ENCODE measurements at regions not wholly inside any gene's neighbourhood (a gene's known extent, or its start where the extent isn't known, plus 50 kb on each side); places are given as distances from the start of the nearest gene placed in this dataset.

DNA sequence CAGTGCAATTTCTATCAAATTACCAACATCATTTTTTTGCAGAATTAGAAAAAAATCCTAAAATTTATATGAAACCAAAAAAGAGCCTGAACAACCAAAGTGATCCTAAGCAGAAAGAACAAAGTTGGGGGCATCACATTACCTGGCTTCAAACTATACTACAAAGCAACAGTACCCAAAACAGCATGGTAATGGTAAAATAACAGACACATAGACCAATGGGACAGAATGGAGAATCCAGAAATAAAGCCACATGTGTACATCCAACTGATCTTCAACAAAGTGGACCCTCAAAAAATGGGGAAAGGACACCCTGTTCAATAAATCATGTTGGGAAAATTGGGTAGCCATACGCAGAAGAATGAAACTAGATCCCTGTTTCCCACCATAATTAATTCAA is 245.7 kb upstream of the CTAGE1 start:
- Mint-ChIP-seq H3K27ac (no peak overlapping the region), H3K4me3 (no peak overlapping the region), H3K9me3 (peaks cover 23% of the 10 kb centered on the region), H3K4me1 (ENCODE audit: low read depth) (no peaks in the 10 kb centered on the region), H3K36me3 (ENCODE audit: low read depth) (no peaks in the 10 kb centered on the region), H3K27me3 (ENCODE audit: low read depth) (no peaks in the 10 kb centered on the region)

DNA sequence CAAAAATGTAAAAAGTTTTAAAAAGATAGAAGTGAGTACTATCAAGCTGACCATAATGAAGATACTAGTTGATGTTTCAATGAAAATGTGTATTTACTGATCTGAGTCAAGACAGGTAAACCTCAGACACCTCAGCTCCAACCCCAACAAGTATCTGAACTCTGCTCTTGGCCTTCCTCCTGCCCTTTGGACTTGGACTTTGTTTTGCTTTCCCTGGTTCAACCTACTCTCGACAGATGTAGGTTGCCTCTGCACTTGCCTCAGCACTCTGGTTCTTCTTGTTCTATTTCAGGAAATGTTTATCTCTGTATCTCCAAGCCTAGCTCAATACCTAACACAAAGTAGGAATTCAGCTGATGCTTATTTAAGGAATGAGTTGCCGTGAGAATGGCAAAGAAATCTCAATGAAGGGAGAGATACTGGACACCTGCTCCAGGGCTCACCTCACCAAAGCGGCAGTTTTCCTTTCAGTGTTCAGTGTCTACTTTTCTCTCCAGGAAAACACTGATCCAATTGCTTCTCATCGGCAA is 248.8 kb upstream of the CTAGE1 start:
- Mint-ChIP-seq H3K36me3 (ENCODE audit: low read depth) (no peaks in the 10 kb centered on the region), H3K9me3 (peaks cover 18% of the 10 kb centered on the region), H3K27ac (no peak overlapping the region), H3K4me1 (ENCODE audit: low read depth) (no peaks in the 10 kb centered on the region), H3K4me3 (no peak overlapping the region), H3K27me3 (ENCODE audit: low read depth) (no peaks in the 10 kb centered on the region)

- peaks cover 18% of the 10 kb centered on the region for H3K9me3 Mint-ChIP-seq
- H3K4me1 Mint-ChIP-seq (ENCODE audit: low read depth) = no peaks in the 10 kb centered on the region
- H3K27ac Mint-ChIP-seq = no peak overlapping the region
- no peaks in the 10 kb centered on the region for H3K27me3 Mint-ChIP-seq (ENCODE audit: low read depth)
- no peaks in the 10 kb centered on the region for H3K36me3 Mint-ChIP-seq (ENCODE audit: low read depth)
- no peak overlapping the region for H3K4me3 Mint-ChIP-seq
Observed at GRCh38 chr18:22667156-22667555, 249.4 kb upstream of the CTAGE1 start.

DNA sequence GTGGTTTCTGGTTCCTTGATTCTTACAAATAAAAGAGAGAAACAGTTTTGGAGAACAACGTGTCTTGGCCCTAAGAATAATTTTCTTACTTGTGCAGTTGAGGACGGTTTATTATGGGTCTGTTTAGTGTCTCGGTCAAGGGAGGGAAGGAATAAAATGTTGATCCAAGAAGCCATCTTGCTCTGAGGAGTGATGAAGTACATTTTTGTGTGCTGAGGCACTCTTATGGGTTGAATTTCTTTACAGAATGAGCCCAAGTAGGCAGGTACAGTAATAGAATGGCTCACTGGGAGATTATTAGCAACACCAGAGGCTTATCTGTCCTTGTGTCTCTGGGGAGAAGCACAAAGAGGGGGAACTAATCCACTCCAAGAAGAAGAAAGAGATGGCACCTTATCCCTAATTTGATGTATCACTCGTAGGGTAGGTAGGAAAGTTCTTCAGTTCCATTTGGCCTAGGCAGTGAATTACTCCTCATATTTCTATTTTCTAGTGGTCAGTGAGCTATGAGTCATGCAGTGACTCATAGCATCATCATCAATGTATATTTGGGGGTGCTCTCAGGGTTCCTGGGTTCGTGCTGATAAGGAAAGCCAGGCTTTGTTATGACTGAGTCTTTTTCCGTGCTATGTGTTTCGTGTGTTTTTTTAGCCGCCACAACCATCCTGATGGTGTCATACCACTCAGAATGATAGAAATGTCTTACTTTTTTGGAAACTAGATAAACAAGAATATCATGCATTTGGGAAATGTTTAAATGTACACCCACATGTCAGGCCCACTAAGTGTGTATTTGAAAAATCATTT is 250.1 kb upstream of the CTAGE1 start:
- H3K4me1 Mint-ChIP-seq (ENCODE audit: low read depth) = no peaks in the 10 kb centered on the region
- H3K4me3 Mint-ChIP-seq = no peak overlapping the region
- H3K9me3 Mint-ChIP-seq = peaks cover 15% of the 10 kb centered on the region
- H3K27me3 Mint-ChIP-seq (ENCODE audit: low read depth) = no peaks in the 10 kb centered on the region
- no peaks in the 10 kb centered on the region for H3K36me3 Mint-ChIP-seq (ENCODE audit: low read depth)
- H3K27ac Mint-ChIP-seq = no peak overlapping the region

GRCh38 chr18:22668496-22668895 is 250.8 kb upstream of the CTAGE1 start:
- no peaks in the 10 kb centered on the region for H3K27me3 Mint-ChIP-seq (ENCODE audit: low read depth)
- H3K4me1 Mint-ChIP-seq (ENCODE audit: low read depth) = no peaks in the 10 kb centered on the region
- H3K36me3 Mint-ChIP-seq (ENCODE audit: low read depth) = no peaks in the 10 kb centered on the region

GRCh38 chr18:22670914-22671313 is 253.2 kb upstream of the CTAGE1 start:
- H3K4me1 Mint-ChIP-seq (ENCODE audit: low read depth) = no peaks in the 10 kb centered on the region

More at GRCh38 chr18:22668496-22668895, 250.8 kb upstream of the CTAGE1 start:
- Mint-ChIP-seq H3K9me3 (peaks cover 8% of the 10 kb centered on the region), H3K4me3 (no peak overlapping the region), H3K27ac (no peak overlapping the region)

GRCh38 chr18:22673182-22673862 is 255.6 kb upstream of the CTAGE1 start:
- Mint-ChIP-seq H3K36me3 (ENCODE audit: low read depth) (no peaks in the 10 kb centered on the region), H3K4me1 (ENCODE audit: low read depth) (no peaks in the 10 kb centered on the region), H3K9me3 (no peaks in the 10 kb centered on the region), H3K27me3 (ENCODE audit: low read depth) (peaks cover 5% of the 10 kb centered on the region), H3K27ac (no peak overlapping the region), H3K4me3 (no peak overlapping the region)

More at GRCh38 chr18:22670914-22671313, 253.2 kb upstream of the CTAGE1 start:
- no peaks in the 10 kb centered on the region for H3K9me3 Mint-ChIP-seq
- peaks cover 5% of the 10 kb centered on the region for H3K27me3 Mint-ChIP-seq (ENCODE audit: low read depth)
- no peaks in the 10 kb centered on the region for H3K36me3 Mint-ChIP-seq (ENCODE audit: low read depth)
- no peak overlapping the region for H3K27ac Mint-ChIP-seq
- no peak overlapping the region for H3K4me3 Mint-ChIP-seq

DNA sequence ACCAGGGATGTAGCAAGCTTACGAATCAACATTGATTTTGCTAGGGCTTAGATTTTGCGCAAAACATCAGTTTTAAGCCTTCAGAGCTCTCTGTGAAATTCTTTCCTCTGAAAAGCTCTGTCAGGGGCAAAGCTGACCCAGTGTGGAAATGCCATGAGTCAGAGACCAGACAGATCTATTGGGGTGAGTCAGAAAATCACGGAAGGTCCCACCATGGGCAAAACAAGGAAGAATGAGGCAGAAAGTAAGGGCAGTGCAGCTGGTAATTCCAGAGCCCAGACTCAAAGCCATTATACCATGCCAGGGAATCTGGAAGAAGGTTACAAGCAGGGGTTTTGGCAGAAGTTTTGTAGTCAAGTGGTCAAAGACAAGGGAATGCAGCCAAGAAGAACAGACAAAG is 256.6 kb upstream of the CTAGE1 start:
- Mint-ChIP-seq H3K36me3 (ENCODE audit: low read depth) (no peaks in the 10 kb centered on the region), H3K9me3 (no peaks in the 10 kb centered on the region), H3K4me1 (ENCODE audit: low read depth) (no peaks in the 10 kb centered on the region), H3K27me3 (ENCODE audit: low read depth) (peaks cover 5% of the 10 kb centered on the region), H3K27ac (no peak overlapping the region), H3K4me3 (no peak overlapping the region)

DNA sequence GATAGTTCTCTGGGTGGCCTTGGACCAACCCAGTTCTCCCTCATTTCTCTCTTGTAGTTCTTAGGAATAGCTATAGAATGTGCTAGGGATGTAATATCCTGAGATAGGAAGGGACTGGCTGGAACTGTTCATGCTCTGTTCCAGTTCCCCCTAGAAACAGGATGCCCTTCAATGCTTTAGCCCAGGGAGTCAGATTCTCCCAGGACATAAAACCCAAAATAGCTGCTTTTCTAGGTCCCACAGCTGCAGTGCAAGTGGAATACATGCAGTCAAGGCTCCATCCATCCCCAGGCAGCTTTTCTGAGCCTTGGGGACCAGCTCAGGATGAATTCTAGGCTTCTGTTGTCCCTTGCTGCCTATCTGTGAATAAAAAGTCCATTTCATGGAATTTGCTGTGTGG is 257.3 kb upstream of the CTAGE1 start:
- H3K9me3 Mint-ChIP-seq = no peaks in the 10 kb centered on the region
- peaks cover 5% of the 10 kb centered on the region for H3K27me3 Mint-ChIP-seq (ENCODE audit: low read depth)
- no peaks in the 10 kb centered on the region for H3K4me1 Mint-ChIP-seq (ENCODE audit: low read depth)
- no peak overlapping the region for H3K27ac Mint-ChIP-seq
- no peaks in the 10 kb centered on the region for H3K36me3 Mint-ChIP-seq (ENCODE audit: low read depth)
- H3K4me3 Mint-ChIP-seq = no peak overlapping the region

DNA sequence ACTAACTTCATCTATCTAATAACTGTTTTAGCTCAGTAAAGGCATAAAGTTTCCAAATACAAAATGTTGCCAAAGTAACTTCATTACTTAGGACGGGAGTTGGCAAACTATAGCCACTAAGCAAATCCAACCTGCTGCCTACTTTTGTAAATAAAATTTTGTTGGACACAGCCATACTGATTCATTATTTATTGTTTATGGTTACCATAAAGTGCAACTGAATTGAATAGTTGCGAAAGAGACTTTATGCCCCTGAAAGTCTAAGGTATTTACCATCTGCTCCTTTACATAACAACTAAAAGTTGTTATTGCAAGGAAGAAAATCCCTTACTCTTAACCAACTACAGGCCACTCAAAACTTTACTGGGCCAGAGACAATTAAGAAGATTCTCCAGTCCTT is 256.7 kb upstream of the RBBP8 start:
- Mint-ChIP-seq H3K4me1 (ENCODE audit: low read depth) (no peaks in the 10 kb centered on the region), H3K4me3 (no peak overlapping the region), H3K27ac (no peak overlapping the region), H3K9me3 (no peaks in the 10 kb centered on the region), H3K36me3 (ENCODE audit: low read depth) (no peaks in the 10 kb centered on the region), H3K27me3 (ENCODE audit: low read depth) (peaks cover 5% of the 10 kb centered on the region)

DNA sequence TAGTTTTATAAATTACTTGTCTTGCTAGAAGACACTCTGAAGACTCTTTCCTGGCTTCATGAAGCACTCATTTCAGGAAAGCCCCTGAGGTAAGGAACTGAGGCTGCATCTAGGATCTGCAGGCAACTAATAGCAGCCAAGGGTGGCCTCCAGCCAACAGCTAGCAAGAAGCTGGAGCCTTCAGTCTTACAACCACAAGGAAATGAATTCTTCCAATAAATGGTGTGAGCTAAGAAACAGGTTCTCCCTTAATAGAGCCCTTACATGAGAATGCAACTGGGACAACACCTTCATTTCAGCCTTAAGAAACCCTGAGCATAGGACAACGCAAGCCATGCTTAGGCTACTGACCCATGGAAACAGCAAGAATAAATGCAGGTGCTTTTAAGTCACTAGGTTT is 254.6 kb upstream of the RBBP8 start:
- no peaks in the 10 kb centered on the region for H3K9me3 Mint-ChIP-seq
- H3K4me1 Mint-ChIP-seq (ENCODE audit: low read depth) = no peaks in the 10 kb centered on the region
- H3K27ac Mint-ChIP-seq = no peak overlapping the region
- H3K4me3 Mint-ChIP-seq = no peak overlapping the region
- H3K27me3 Mint-ChIP-seq (ENCODE audit: low read depth) = peaks cover 5% of the 10 kb centered on the region
- no peaks in the 10 kb centered on the region for H3K36me3 Mint-ChIP-seq (ENCODE audit: low read depth)

DNA sequence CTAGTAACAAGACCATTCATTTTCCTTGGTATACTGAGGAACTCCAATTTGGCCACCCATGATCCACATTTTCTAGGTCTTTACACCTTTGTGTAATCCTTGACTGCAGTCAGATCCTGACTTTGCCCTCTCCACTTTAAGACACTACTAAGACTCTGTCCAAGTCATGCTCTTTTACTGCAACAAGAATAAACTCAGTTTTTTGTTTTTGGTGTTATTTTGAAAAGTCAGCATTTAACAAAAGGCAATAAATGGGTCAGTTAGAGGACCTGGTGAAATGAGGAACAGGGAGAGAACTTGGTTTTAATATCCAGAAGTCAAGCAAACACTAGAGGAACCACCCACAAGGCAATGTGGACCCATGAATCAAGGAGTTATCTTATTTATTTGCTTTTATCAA is 252.2 kb upstream of the RBBP8 start:
- H3K4me1 Mint-ChIP-seq (ENCODE audit: low read depth) = no peaks in the 10 kb centered on the region
- H3K4me3 Mint-ChIP-seq = no peak overlapping the region
- H3K27ac Mint-ChIP-seq = no peak overlapping the region
- H3K9me3 Mint-ChIP-seq = no peaks in the 10 kb centered on the region
- no peaks in the 10 kb centered on the region for H3K36me3 Mint-ChIP-seq (ENCODE audit: low read depth)
- no peaks in the 10 kb centered on the region for H3K27me3 Mint-ChIP-seq (ENCODE audit: low read depth)

GRCh38 chr18:22681908-22682307 is 251.2 kb upstream of the RBBP8 start:
- Mint-ChIP-seq H3K9me3 (no peaks in the 10 kb centered on the region), H3K27ac (no peak overlapping the region), H3K36me3 (ENCODE audit: low read depth) (no peaks in the 10 kb centered on the region), H3K27me3 (ENCODE audit: low read depth) (no peaks in the 10 kb centered on the region), H3K4me1 (ENCODE audit: low read depth) (no peaks in the 10 kb centered on the region), H3K4me3 (no peak overlapping the region)

GRCh38 chr18:22682720-22683119 is 250.4 kb upstream of the RBBP8 start:
- H3K4me1 Mint-ChIP-seq (ENCODE audit: low read depth) = no peaks in the 10 kb centered on the region
- H3K27ac Mint-ChIP-seq = no peak overlapping the region
- no peaks in the 10 kb centered on the region for H3K9me3 Mint-ChIP-seq
- no peaks in the 10 kb centered on the region for H3K36me3 Mint-ChIP-seq (ENCODE audit: low read depth)
- no peaks in the 10 kb centered on the region for H3K27me3 Mint-ChIP-seq (ENCODE audit: low read depth)
- no peak overlapping the region for H3K4me3 Mint-ChIP-seq

DNA sequence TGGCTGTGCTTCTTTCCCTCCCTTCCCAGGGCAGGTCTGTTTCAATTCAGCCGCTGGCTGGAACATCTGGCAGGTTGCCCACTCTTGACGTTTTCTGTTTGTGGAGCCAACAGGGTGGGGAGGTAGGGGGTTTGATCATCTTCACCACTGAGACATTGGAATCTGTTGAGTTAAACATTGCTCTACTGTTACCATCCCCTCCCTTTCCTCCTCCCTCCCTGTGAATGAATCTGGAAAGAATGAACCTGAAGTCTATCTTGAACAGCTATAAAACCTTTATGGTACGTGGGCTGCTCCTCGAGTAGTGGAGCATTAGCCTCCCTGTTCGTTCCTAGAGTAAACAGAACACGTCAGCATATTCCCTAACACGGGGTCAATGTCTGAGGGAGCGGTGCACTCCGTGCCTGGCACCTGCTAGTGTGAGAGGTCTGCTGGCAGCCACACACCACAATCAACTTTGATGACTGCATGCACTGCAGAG is 249.9 kb upstream of the RBBP8 start:
- Mint-ChIP-seq H3K27ac (no peak overlapping the region), H3K27me3 (ENCODE audit: low read depth) (no peaks in the 10 kb centered on the region), H3K9me3 (no peaks in the 10 kb centered on the region), H3K4me1 (ENCODE audit: low read depth) (no peaks in the 10 kb centered on the region), H3K4me3 (no peak overlapping the region), H3K36me3 (ENCODE audit: low read depth) (no peaks in the 10 kb centered on the region)
